H1 (cell line): ENCODE measurements at regions not wholly inside any gene's neighbourhood (a gene's known extent, or its start where the extent isn't known, plus 50 kb on each side); places are given as distances from the start of the nearest gene placed in this dataset.
"Not testable (repeated sequence)": the region's sequence is repeated elsewhere in the genome, so short reads cannot be mapped to it uniquely, and the experiment has no call there.

ENCODE experiments used
- CTCF ChIA-PET: fragments of 300-600 bp; sonication (Branson Sonifier 250); formaldehyde crosslinking; loops from one replicate; lab custom pipeline; 2021; ENCODE audit not compliant: partially characterized antibody; lab: Charles Lee
- POLR2A ChIA-PET: fragments of 300-600 bp; sonication (Branson Sonifier 250); formaldehyde crosslinking; loops from one replicate; lab custom pipeline; 2021; ENCODE audit warnings: inconsistent platforms; ENCODE audit not compliant: partially characterized antibody; lab: Charles Lee
- DNase-seq, 2 experiments: peaks; one replicate each; pipeline versions ENCODE4 v3.0.0 to v3.0.0-alpha.2; 2010 to 2022; ENCODE audit warnings: low spot score in 2 of 2, low read depth in 1 of 2, mixed read lengths in 1 of 2
- FAIRE-seq: peaks from 2 replicates; lab custom pipeline; 2011; peaks lifted over from hg19 to GRCh38; lab: Jason Lieb, UNC
- H2AFZ ChIP-seq: 2 replicates; pipeline ENCODE4 v1.8.1; 2012; ENCODE audit warnings: low read length, inconsistent platforms
- H2AK5ac ChIP-seq: 2 replicates; pipeline ENCODE4 v1.6.1; 2013; ENCODE audit warnings: low read depth, low read length
- H2BK120ac ChIP-seq: replicated peaks from 2 replicates; pipeline ENCODE3; 2013; ENCODE audit warnings: low read depth, low read length, inconsistent platforms
- H2BK12ac ChIP-seq: 2 replicates; pipeline ENCODE4 v1.6.1; 2013; ENCODE audit warnings: low read depth, low read length
- H2BK15ac ChIP-seq: 2 replicates; pipeline ENCODE4 v1.6.1; 2013; ENCODE audit warnings: low read length
- H2BK20ac ChIP-seq: 2 replicates; pipeline ENCODE4 v1.6.1; 2013; ENCODE audit warnings: low read length
- H2BK5ac ChIP-seq: 2 replicates; pipeline ENCODE4 v1.6.1; 2013; ENCODE audit warnings: low read depth, low read length
- H3K14ac ChIP-seq: 2 replicates; pipeline ENCODE4 v1.6.1; 2013; ENCODE audit warnings: inconsistent platforms; ENCODE audit not compliant: insufficient read length
- H3K18ac ChIP-seq: 2 replicates; pipeline ENCODE4 v1.6.1; 2013; ENCODE audit warnings: low read length; ENCODE audit errors: extremely low read depth
- H3K23ac ChIP-seq: 2 replicates; pipeline ENCODE4 v1.6.1; 2013; ENCODE audit warnings: inconsistent platforms; ENCODE audit not compliant: insufficient read length
- H3K23me2 ChIP-seq: 2 replicates; pipeline ENCODE4 v1.6.1; 2013; ENCODE audit warnings: low read depth, low read length
- H3K27ac ChIP-seq: 2 replicates; pipeline ENCODE4 v1.6.1; 2011; ENCODE audit warnings: low read depth, low read length, inconsistent platforms
- H3K27me3 ChIP-seq, 4 experiments: replicated peaks in 1 of 4; 1 replicate in 1 of 4; 2 replicates in 3 of 4; pipeline versions ENCODE4 v1.6.1 to v1.8.1; 2011 to 2013; ENCODE audit warnings: low read length in 3 of 4, mild to moderate bottlenecking in 3 of 4, inconsistent platforms in 2 of 4, mixed read lengths in 2 of 4, moderate library complexity in 1 of 4; ENCODE audit not compliant: control insufficient read depth in 3 of 4, insufficient read depth in 3 of 4; ENCODE audit errors: extremely low read depth in 1 of 4
- H3K36me3 ChIP-seq, 4 experiments: 2 replicates each; pipeline versions ENCODE4 v1.6.1 to v1.8.1; 2011 to 2013; ENCODE audit warnings: mild to moderate bottlenecking in 4 of 4, low read length in 3 of 4, moderate library complexity in 2 of 4, control low read depth in 1 of 4, inconsistent platforms in 1 of 4; ENCODE audit not compliant: insufficient read depth in 4 of 4, control insufficient read depth in 2 of 4
- H3K4ac ChIP-seq: replicated peaks from 2 replicates; pipeline ENCODE3; 2013; ENCODE audit warnings: low read length, low read depth, mixed read lengths, inconsistent platforms; ENCODE audit not compliant: insufficient read length
- H3K4me1 ChIP-seq, 4 experiments: replicated peaks in 1 of 4; 1 replicate in 1 of 4; 2 replicates in 3 of 4; pipeline versions ENCODE4 v1.6.1 to v1.8.1; 2011 to 2013; ENCODE audit warnings: low read length in 3 of 4, inconsistent platforms in 2 of 4, mixed read lengths in 1 of 4; ENCODE audit not compliant: insufficient read depth in 4 of 4, control insufficient read depth in 3 of 4
- H3K4me2 ChIP-seq, 2 experiments: 2 replicates each; pipeline versions ENCODE4 v1.6.1 to v1.8.1; 2011 to 2013; ENCODE audit warnings: low read depth in 2 of 2, low read length in 2 of 2, control low read depth in 1 of 2, inconsistent platforms in 1 of 2, mild to moderate bottlenecking in 1 of 2; ENCODE audit not compliant: insufficient read depth in 1 of 2
- H3K4me3 ChIP-seq, 4 experiments: fragments of 200-600, 300-600 bp in 1 of 4; sonication (generic), shearing (Covaris generic), sonication (Bioruptor Twin) in 1 of 4; 2 replicates each; pipeline versions ENCODE4 v1.5.1 to v1.8.1; 2011 to 2016; ENCODE audit warnings: low read length in 4 of 4, low read depth in 3 of 4, control low read depth in 2 of 4, inconsistent platforms in 2 of 4, mild to moderate bottlenecking in 2 of 4, mixed read lengths in 1 of 4, moderate library complexity in 1 of 4; ENCODE audit not compliant: insufficient read depth in 2 of 4; ENCODE audit errors: extremely low read depth in 1 of 4
- H3K56ac ChIP-seq: replicated peaks from 2 replicates; pipeline ENCODE3; 2013; ENCODE audit warnings: low read depth, mild to moderate bottlenecking, mixed read lengths, low read length, inconsistent platforms; ENCODE audit not compliant: insufficient read length
- H3K79me1 ChIP-seq: 2 replicates; pipeline ENCODE4 v1.6.1; 2013; ENCODE audit warnings: low read depth, low read length, control low read depth
- H3K79me2 ChIP-seq, 2 experiments: 2 replicates each; pipeline versions ENCODE4 v1.6.1 to v1.8.1; 2012 to 2013; ENCODE audit warnings: low read length in 2 of 2, mild to moderate bottlenecking in 2 of 2, inconsistent platforms in 1 of 2; ENCODE audit not compliant: insufficient read depth in 2 of 2, control insufficient read depth in 1 of 2
- H3K9ac ChIP-seq, 4 experiments: replicated peaks in 1 of 4; 1 replicate in 1 of 4; 2 replicates in 3 of 4; pipeline versions ENCODE4 v1.6.1 to v1.8.1; 2011 to 2013; ENCODE audit warnings: low read depth in 3 of 4, low read length in 3 of 4, control low read depth in 2 of 4, mild to moderate bottlenecking in 2 of 4, moderate library complexity in 2 of 4, inconsistent platforms in 1 of 4; ENCODE audit errors: extremely low read depth in 1 of 4
- H3K9me3 ChIP-seq, 2 experiments: 2 replicates each; pipeline versions ENCODE4 v1.6.1 to v1.8.1; 2012 to 2013; ENCODE audit warnings: mild to moderate bottlenecking in 2 of 2, moderate library complexity in 2 of 2, control low read depth in 1 of 2, inconsistent platforms in 1 of 2, low read depth in 1 of 2, low read length in 1 of 2, mixed read lengths in 1 of 2; ENCODE audit not compliant: insufficient read depth in 2 of 2
- H4K20me1 ChIP-seq, 2 experiments: replicated peaks in 1 of 2; 2 replicates each; pipeline versions ENCODE3 to v1.8.1; 2011 to 2013; ENCODE audit warnings: inconsistent platforms in 2 of 2, low read length in 2 of 2, mild to moderate bottlenecking in 1 of 2; ENCODE audit not compliant: insufficient read depth in 2 of 2, control insufficient read depth in 1 of 2
- H4K5ac ChIP-seq: 2 replicates; pipeline ENCODE4 v1.6.1; 2013; ENCODE audit warnings: low read length, low read depth, mixed read lengths, inconsistent platforms; ENCODE audit not compliant: insufficient read length
- H4K8ac ChIP-seq: 2 replicates; pipeline ENCODE4 v1.8.0; 2013; ENCODE audit warnings: mild to moderate bottlenecking, moderate library complexity, low read length, inconsistent platforms; ENCODE audit not compliant: insufficient read depth; ENCODE audit errors: extremely low read depth
- H4K91ac ChIP-seq: replicated peaks from 2 replicates; pipeline ENCODE3; 2013; ENCODE audit warnings: low read length, mixed read lengths, inconsistent platforms; ENCODE audit not compliant: insufficient read length
- WGBS, 2 experiments: shearing (Covaris generic) in 1 of 2; methylation state at CpG; one replicate each; pipeline versions ENCODE4 v1.1.6 to v1.1.7; 2013 to 2015; ENCODE audit warnings: low lambda C conversion rate in 2 of 2, mixed read lengths in 2 of 2, inconsistent platforms in 1 of 2, low coverage in 1 of 2, missing lambda C conversion rate in 1 of 2; ENCODE audit not compliant: insufficient replicate concordance in 2 of 2, insufficient coverage in 1 of 2, insufficient read length in 1 of 2; ENCODE audit errors: extremely low coverage in 1 of 2, missing lambda C conversion rate in 1 of 2; 5-methylcytosine and 5-hydroxymethylcytosine counted together

GRCh38 chr1:120609834-120610233, 113.9 kb upstream of the NBPF26 start:
- WGBS, 2 experiments: no CpG with 5 or more reads among the region's 6 CpGs
- not testable (repeated sequence) for H4K20me1 ChIP-seq

GRCh38 chr1:120614931-120615639, 108.7 kb upstream of the NBPF26 start:
- H4K8ac ChIP-seq, CTCF ChIA-PET, H3K79me2 ChIP-seq, H2AK5ac ChIP-seq, H4K20me1 ChIP-seq, H3K79me1 ChIP-seq, H4K5ac ChIP-seq, FAIRE-seq, H2BK120ac ChIP-seq, H2BK5ac ChIP-seq, DNase-seq, H3K18ac ChIP-seq, H3K9me3 ChIP-seq, H3K4me2 ChIP-seq, H3K27me3 ChIP-seq, H4K91ac ChIP-seq, H2BK12ac ChIP-seq, H3K56ac ChIP-seq, H3K4ac ChIP-seq, H2BK20ac ChIP-seq, H3K4me3 ChIP-seq, H2AFZ ChIP-seq, H3K4me1 ChIP-seq, H3K27ac ChIP-seq, H2BK15ac ChIP-seq, H3K9ac ChIP-seq, H3K36me3 ChIP-seq, H3K14ac ChIP-seq, POLR2A ChIA-PET, H3K23me2 ChIP-seq, H3K23ac ChIP-seq: not testable (repeated sequence)
- no CpG with 5 or more reads among the region's 4 CpGs for WGBS, 2 experiments

More at GRCh38 chr1:120609834-120610233, 113.9 kb upstream of the NBPF26 start:
- H3K4me2 ChIP-seq, H3K18ac ChIP-seq, H3K36me3 ChIP-seq, H4K5ac ChIP-seq, H3K79me2 ChIP-seq, H3K4me3 ChIP-seq, H2BK5ac ChIP-seq, H3K79me1 ChIP-seq, H2AFZ ChIP-seq, H3K14ac ChIP-seq, H3K27me3 ChIP-seq, H3K4ac ChIP-seq, H2BK15ac ChIP-seq, H3K23ac ChIP-seq, H3K23me2 ChIP-seq, H3K9me3 ChIP-seq, DNase-seq, H2BK120ac ChIP-seq, H3K56ac ChIP-seq, H4K8ac ChIP-seq, FAIRE-seq, H2BK12ac ChIP-seq, POLR2A ChIA-PET, H3K9ac ChIP-seq, H2AK5ac ChIP-seq, H4K91ac ChIP-seq, H3K4me1 ChIP-seq, H2BK20ac ChIP-seq, H3K27ac ChIP-seq, CTCF ChIA-PET: not testable (repeated sequence)
